Muscle layer of duodenum (tissue), 2 donors: ENCODE measurements at regions not wholly inside any gene's neighbourhood (a gene's known extent, or its start where the extent isn't known, plus 50 kb on each side); places are given as distances from the start of the nearest gene placed in this dataset.

Experiments used
- H3K27ac ChIP-seq: one replicate; pipeline ENCODE4 v1.7.0; 2013; ENCODE audit warnings: mild to moderate bottlenecking, low read length
- H3K27me3 ChIP-seq: one replicate; pipeline ENCODE4 v1.7.0; 2013; ENCODE audit warnings: low read depth, mild to moderate bottlenecking, control low read depth, low read length
- H3K36me3 ChIP-seq, 2 donors: one replicate each; pipeline ENCODE4 v1.7.0; 2013; ENCODE audit warnings: low read length in 2 of 2, control low read depth in 1 of 2, mild to moderate bottlenecking in 1 of 2; ENCODE audit not compliant: insufficient read depth in 2 of 2, control insufficient read depth in 1 of 2
- H3K4me1 ChIP-seq, 2 donors: one replicate each; pipeline ENCODE4 v1.7.0; 2013; ENCODE audit warnings: low read length in 2 of 2, mild to moderate bottlenecking in 2 of 2, control low read depth in 1 of 2, moderate library complexity in 1 of 2; ENCODE audit not compliant: insufficient read depth in 2 of 2, control insufficient read depth in 1 of 2
- H3K4me3 ChIP-seq, 2 donors: one replicate each; pipeline ENCODE4 v1.7.0; 2013; ENCODE audit warnings: low read length in 2 of 2, low read depth in 1 of 2, mild to moderate bottlenecking in 1 of 2
- H3K9me3 ChIP-seq, 2 donors: one replicate each; pipeline ENCODE4 v1.7.0; 2013; ENCODE audit warnings: low read length in 2 of 2, control low read depth in 1 of 2, mild to moderate bottlenecking in 1 of 2; ENCODE audit not compliant: control insufficient read depth in 1 of 2
- donor health status: healthy.

DNA sequence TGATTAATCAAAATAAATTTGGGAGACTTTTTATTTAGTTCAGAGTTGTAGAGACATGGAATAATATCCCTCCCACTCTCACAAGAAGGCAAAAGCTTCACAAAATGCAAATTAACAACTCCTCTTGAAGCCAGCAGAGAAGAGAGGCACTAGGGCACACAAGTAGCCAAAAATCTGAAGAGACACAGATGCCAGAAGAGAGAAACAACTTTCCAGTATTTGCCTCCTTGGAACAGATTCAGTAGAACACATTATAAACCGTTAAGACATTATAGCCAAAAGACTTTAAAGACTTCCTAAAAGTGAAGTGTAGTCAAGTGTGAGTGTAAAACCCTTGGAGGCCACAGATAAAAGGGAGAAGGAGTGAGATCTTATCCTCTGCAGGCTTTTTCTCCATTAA, 1024.9 kb upstream of the ADGRL3 start:
- H3K27me3 ChIP-seq: no peaks in the 10 kb centered on the region
- no peak overlapping the region for H3K27ac ChIP-seq
- H3K36me3 ChIP-seq: no peaks in the 10 kb centered on the region

DNA sequence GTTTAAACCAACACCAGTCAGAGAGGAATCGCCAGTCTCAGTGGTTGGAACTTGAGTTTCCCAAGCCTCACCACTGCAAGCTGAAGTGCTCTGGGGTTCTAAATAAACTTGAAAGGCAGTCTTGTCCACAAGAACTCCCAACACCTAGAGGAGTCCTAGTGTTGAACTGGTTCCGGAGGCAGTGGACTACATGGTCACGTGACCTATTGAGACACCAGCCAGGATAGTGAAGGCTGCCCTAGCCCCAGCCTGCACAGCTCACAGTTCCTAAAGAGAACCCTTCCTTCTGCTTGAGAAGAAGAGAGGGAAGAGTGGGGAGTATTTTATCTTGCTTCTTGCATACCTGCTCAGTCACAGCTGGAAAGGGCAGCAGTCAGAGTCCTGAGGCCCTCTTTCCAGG, 1012.7 kb upstream of the ADGRL3 start:
- Histone ChIP-seq H3K36me3 (no peaks in the 10 kb centered on the region), H3K9me3 (peaks cover 0 to 10% of the 10 kb centered on the region in 2 donors), H3K27me3 (no peaks in the 10 kb centered on the region), H3K4me3 (no peak overlapping the region), H3K27ac (no peak overlapping the region), H3K4me1 (no peaks in the 10 kb centered on the region)

More for the DNA sequence above, 1024.9 kb upstream of the ADGRL3 start:
- Histone ChIP-seq H3K9me3 (peaks cover 0 to 5% of the 10 kb centered on the region in 2 donors), H3K4me1 (no peaks in the 10 kb centered on the region), H3K4me3 (no peak overlapping the region)

DNA sequence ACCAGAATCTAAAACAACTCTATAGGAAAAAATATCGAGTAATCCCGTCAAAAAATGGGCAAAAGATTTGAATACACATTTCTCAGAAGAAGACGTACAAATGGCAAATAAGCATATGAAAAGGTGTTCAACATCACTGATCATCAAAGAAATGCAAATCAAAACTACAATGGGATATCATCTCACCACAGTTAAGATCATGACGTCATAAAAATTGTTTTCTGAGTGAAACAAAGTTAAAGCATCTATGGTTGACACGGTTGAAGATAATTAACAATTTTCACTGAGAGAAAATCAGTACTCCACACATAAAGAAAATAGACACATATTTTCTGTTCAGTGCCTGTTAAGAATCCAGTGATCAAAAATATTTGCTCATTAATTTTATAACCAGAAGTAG, 1010.8 kb upstream of the ADGRL3 start:
- peaks cover 0 to 11% of the 10 kb centered on the region in 2 donors for H3K9me3 ChIP-seq
- H3K4me3 ChIP-seq: no peak overlapping the region
- H3K4me1 ChIP-seq: no peaks in the 10 kb centered on the region
- H3K36me3 ChIP-seq: no peaks in the 10 kb centered on the region
- H3K27ac ChIP-seq: no peak overlapping the region
- no peaks in the 10 kb centered on the region for H3K27me3 ChIP-seq

DNA sequence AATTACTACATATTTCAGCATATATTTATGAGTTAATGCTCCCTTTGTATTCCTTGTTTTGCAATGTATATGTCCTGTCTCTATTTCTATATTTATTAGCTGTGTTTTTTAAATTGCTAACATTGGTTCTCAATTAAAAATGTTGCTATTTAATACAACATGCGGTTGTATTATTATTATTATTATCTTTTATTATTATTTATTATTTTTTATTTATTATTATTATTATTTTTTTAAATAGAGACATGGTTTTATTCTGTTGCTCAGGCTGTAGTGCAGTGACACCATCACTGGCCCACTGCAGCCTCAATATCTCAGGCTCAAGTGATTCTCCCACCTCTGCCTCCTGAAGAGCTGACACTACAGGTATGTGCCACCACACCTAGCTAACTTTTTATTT, 1005.9 kb upstream of the ADGRL3 start:
- Histone ChIP-seq H3K9me3 (peaks cover 0 to 11% of the 10 kb centered on the region in 2 donors), H3K27ac (no peak overlapping the region), H3K4me3 (no peak overlapping the region), H3K27me3 (no peaks in the 10 kb centered on the region), H3K36me3 (no peaks in the 10 kb centered on the region), H3K4me1 (no peaks in the 10 kb centered on the region)

DNA sequence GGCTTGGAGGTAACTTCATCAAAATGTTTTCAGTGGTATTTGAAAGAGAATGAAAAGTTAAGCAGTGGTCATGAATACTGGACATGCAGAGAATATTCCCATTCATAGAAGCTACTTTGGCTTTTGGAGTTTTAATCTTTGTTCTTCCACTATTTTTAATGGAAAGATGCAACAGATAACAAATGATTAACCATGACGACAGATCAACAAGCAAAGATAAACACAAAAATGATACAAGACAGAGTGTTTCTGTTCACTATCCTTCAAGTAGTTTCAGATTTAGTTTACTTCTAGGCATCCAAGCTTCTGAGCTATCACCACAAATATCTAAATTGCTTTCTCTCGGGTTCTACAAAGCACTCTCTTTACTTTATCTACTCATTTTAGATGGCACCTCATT, 1004.9 kb upstream of the ADGRL3 start:
- peaks cover 0 to 11% of the 10 kb centered on the region in 2 donors for H3K9me3 ChIP-seq
- no peak overlapping the region for H3K4me3 ChIP-seq
- no peaks in the 10 kb centered on the region for H3K36me3 ChIP-seq
- H3K27ac ChIP-seq: no peak overlapping the region
- H3K27me3 ChIP-seq: no peaks in the 10 kb centered on the region
- no peaks in the 10 kb centered on the region for H3K4me1 ChIP-seq

DNA sequence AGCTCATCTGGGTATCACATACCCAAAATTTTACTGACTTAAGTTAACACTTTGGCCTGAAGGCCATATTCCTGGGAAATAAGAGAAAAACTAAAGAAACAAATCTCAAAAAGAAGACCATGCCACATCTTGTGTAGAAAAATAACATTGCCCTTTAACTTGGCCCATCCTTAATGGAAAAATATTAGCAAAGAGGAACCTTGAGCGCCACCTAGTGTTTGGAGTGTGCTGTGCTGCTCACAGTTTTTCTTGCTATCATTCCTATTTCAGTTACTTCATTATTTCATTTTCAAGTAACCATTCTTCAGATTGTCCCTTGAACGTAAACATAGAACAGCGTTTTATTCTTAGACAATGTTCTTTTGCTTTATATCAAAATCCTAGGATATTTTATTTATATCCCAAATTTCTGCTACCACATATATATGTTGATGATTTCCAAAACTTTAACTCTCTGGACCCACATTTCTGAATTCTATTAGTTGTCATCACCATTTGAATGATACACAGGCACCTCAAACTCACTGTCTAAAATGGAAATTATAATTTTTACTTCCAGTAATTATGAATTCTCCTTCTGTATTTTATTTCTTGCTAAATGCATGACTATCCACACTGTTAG, 999.0 kb upstream of the ADGRL3 start:
- no peaks in the 10 kb centered on the region for H3K9me3 ChIP-seq
- no peaks in the 10 kb centered on the region for H3K36me3 ChIP-seq
- H3K4me1 ChIP-seq: no peaks in the 10 kb centered on the region
- no peaks in the 10 kb centered on the region for H3K27me3 ChIP-seq
- H3K27ac ChIP-seq: no peak overlapping the region
- H3K4me3 ChIP-seq: no peak overlapping the region

DNA sequence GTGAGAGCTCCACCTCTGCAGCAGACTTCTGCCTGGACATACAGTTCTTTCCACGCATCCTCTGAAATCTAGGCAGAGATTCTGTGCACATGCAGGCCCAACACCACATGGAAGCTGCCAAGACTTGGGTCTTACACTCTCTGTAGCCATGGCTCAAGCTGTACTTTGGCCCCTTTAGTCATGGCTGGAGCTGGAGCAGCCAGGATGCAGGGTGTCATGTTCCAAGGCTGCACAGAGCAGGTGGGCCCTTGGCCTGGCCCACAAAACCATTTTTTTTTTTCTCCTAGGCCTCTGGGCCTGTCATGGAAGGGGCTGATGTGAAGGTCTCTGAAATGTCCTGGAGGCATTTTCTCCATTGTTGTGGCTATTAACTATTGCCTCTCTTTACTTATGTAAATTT, 990.5 kb upstream of the ADGRL3 start:
- H3K36me3 ChIP-seq: no peaks in the 10 kb centered on the region
- no peak overlapping the region for H3K27ac ChIP-seq
- no peaks in the 10 kb centered on the region for H3K9me3 ChIP-seq

DNA sequence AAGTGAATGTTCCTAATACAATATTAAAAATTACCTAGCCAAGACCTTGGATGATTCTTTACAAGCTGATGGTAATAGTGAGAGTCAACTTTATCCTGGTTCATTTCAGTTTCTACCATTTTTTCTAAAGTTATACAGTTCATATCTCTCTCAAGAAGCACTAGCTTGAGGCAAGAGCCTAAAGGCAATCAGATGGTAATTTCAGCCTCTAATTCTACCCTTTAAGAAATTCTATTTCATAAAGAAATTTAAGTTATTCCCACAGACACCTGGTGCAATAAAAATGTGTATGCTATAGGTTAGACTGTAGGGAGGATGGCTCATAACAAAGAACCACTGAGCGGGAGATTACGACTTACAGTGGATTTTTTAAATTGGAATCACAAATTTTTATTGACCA, 984.2 kb upstream of the ADGRL3 start:
- Histone ChIP-seq H3K36me3 (no peaks in the 10 kb centered on the region), H3K9me3 (no peaks in the 10 kb centered on the region), H3K4me1 (no peaks in the 10 kb centered on the region), H3K27ac (no peak overlapping the region), H3K4me3 (no peak overlapping the region), H3K27me3 (no peaks in the 10 kb centered on the region)

More for the DNA sequence above, 990.5 kb upstream of the ADGRL3 start:
- no peaks in the 10 kb centered on the region for H3K4me1 ChIP-seq
- no peak overlapping the region for H3K4me3 ChIP-seq
- H3K27me3 ChIP-seq: no peaks in the 10 kb centered on the region

DNA sequence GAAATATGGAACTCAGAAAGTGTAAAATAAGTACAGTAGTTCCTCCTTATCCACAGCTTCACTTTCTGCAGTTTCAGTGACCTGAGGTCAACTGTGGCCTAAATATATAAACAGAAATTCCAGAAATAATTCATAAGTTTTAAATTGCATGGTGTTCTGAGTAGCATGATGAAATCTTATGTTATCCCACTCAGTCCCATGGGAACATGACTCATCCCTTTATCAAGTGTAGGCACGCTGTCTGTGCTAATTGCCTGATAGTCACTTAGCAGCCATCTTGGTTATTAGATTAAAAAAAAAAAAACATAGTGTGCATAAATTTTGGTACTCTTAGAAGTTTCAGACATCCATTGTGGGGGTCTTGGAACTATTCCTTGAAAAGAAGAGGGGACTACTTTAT, 983.4 kb upstream of the ADGRL3 start:
- Histone ChIP-seq H3K4me1 (no peaks in the 10 kb centered on the region), H3K36me3 (no peaks in the 10 kb centered on the region), H3K27ac (no peak overlapping the region), H3K4me3 (no peak overlapping the region), H3K27me3 (no peaks in the 10 kb centered on the region), H3K9me3 (no peaks in the 10 kb centered on the region)

DNA sequence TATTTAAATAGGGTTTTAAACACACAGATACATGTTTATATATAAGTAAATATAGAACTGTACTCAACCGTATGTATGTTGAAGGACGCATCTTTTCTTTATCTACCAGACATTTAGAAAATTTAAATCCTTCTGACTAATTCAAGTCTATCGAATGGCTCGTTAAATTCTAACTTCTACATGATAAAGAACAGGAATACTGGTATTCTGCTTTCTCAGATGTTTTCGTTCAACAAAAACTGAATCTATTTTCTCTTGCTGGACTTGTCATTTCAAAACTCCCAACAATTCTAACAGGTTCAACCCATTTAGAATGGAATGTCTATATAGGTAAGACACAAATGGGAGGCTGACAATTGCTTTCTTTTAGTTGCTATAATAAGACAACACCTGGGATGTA, 978.3 kb upstream of the ADGRL3 start:
- no peaks in the 10 kb centered on the region for H3K9me3 ChIP-seq
- H3K27me3 ChIP-seq: no peaks in the 10 kb centered on the region
- no peaks in the 10 kb centered on the region for H3K36me3 ChIP-seq
- H3K4me3 ChIP-seq: no peak overlapping the region
- no peak overlapping the region for H3K27ac ChIP-seq
- H3K4me1 ChIP-seq: no peaks in the 10 kb centered on the region

DNA sequence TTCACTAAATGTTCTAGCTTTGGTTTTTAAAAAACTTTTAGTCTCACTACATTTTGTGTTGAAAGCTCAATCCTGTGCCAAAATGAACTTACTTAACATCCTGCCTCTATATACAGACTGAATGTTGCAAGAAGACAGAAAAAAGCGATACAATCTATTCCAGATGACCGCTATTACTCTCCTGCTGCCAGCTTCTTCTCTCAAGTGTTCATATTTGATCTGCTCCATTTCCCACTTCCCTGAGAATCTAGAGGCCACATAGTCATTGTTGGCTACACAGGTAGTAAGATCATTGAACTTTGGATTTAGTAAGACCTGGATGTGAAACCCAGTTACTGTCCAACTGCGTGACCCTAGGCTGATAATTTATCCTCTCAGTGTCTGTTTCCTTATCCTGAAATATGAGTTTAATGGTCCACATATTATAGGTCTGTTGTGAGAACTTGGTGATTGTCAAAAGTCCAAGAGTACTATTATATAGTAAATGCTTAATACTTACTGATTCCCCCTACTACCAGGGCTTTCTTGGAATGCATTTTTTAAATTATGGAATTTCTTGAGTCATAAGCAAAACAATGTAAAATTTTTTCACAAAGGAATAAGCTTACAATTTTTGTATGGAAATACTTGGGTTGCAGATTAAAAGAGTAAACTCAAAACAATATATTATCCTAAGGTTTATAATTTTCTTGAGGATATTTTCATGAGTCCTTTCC, 976.8 kb upstream of the ADGRL3 start:
- no peak overlapping the region for H3K27ac ChIP-seq
- no peaks in the 10 kb centered on the region for H3K9me3 ChIP-seq
- no peaks in the 10 kb centered on the region for H3K4me1 ChIP-seq

DNA sequence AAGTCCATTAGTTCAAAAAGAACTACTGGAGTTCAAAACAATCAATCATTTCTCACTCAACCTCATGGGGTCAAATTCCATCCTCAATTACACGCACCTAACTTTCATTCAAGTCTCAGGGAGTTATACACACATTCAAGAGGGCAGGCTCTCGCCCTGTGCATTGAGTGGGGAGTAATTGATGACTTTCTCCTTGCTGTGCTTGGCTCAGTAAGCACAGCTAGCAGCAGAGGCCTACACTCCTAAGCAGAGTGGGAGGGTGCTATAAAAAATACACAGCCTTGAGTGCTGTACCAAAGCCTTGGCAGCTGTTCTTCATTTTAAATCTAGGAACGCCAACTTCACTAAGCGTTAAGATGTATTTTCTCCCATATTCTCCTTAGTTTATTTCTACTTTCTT, 958.3 kb upstream of the ADGRL3 start:
- peaks cover 0 to 4% of the 10 kb centered on the region in 2 donors for H3K4me1 ChIP-seq
- H3K27ac ChIP-seq: no peak overlapping the region
- no peak overlapping the region for H3K4me3 ChIP-seq
- no peaks in the 10 kb centered on the region for H3K9me3 ChIP-seq
- no peaks in the 10 kb centered on the region for H3K27me3 ChIP-seq
- H3K36me3 ChIP-seq: no peaks in the 10 kb centered on the region

More for the DNA sequence above, 976.8 kb upstream of the ADGRL3 start:
- no peaks in the 10 kb centered on the region for H3K36me3 ChIP-seq
- no peaks in the 10 kb centered on the region for H3K27me3 ChIP-seq
- no peak overlapping the region for H3K4me3 ChIP-seq
